ENCODE measurements at regions not wholly inside any gene's neighbourhood (a gene's known extent, or its start where the extent isn't known, plus 50 kb on each side); places are given as distances from the start of the nearest gene placed in this dataset.

DNA sequence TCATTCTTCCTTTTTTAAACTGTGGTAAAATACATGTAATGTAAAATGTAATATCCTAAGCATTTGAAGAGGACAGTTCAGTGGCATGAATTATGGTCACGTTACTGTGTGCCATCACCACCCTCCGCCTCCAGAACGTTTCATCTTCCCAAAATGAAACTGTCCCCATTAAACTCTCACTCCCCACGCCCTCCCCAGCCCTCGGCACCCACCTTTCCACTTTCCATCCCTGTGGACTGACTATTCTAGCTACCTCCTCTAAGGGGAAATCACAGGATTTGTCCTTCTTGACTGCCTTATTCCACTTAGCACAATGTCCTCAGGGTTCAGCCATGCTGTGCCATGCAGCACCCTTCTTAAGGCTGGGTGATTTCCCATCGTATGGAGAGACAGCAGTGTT is 1509.5 kb downstream of the BRD1 start:
- TF ChIP-seq, protein P1, sequence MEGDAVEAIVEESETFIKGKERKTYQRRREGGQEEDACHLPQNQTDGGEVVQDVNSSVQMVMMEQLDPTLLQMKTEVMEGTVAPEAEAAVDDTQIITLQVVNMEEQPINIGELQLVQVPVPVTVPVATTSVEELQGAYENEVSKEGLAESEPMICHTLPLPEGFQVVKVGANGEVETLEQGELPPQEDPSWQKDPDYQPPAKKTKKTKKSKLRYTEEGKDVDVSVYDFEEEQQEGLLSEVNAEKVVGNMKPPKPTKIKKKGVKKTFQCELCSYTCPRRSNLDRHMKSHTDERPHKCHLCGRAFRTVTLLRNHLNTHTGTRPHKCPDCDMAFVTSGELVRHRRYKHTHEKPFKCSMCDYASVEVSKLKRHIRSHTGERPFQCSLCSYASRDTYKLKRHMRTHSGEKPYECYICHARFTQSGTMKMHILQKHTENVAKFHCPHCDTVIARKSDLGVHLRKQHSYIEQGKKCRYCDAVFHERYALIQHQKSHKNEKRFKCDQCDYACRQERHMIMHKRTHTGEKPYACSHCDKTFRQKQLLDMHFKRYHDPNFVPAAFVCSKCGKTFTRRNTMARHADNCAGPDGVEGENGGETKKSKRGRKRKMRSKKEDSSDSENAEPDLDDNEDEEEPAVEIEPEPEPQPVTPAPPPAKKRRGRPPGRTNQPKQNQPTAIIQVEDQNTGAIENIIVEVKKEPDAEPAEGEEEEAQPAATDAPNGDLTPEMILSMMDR (IDR thresholded peaks at IDR 0.05): no peak
- TF ChIP-seq POLR2A (IDR thresholded peaks at IDR 0.05): no peak
